Vagina (tissue), 2 donors: ENCODE measurements at regions not wholly inside any gene's neighbourhood (a gene's known extent, or its start where the extent isn't known, plus 50 kb on each side); places are given as distances from the start of the nearest gene placed in this dataset.

Experiments used
- CTCF ChIP-seq, 3 experiments: fragments of 450-650 bp in 2 of 3; fragments of 200-600 bp in 1 of 3; sonication (generic) in 1 of 3; IDR thresholded peaks; one replicate each; pipeline ENCODE4 v1.5.1; 2017 to 2019; ENCODE audit warnings: antibody characterized with exemption in 3 of 3, mild to moderate bottlenecking in 2 of 3, moderate library complexity in 2 of 3
- POLR2A ChIP-seq, 2 donors: fragments of 450-650 bp; IDR thresholded peaks; one replicate each; pipeline ENCODE4 v1.6.1; 2017; ENCODE audit warnings: antibody characterized with exemption in 2 of 2, mild to moderate bottlenecking in 2 of 2, moderate library complexity in 2 of 2
- POLR2AphosphoS5 ChIP-seq, 2 donors: sonication (generic); formaldehyde crosslinking; IDR thresholded peaks; one replicate each; pipeline ENCODE4 v1.9.0; 2017; ENCODE audit warnings: antibody characterized with exemption in 2 of 2, mild to moderate bottlenecking in 2 of 2, low read depth in 1 of 2; ENCODE audit not compliant: insufficient read depth in 1 of 2

DNA sequence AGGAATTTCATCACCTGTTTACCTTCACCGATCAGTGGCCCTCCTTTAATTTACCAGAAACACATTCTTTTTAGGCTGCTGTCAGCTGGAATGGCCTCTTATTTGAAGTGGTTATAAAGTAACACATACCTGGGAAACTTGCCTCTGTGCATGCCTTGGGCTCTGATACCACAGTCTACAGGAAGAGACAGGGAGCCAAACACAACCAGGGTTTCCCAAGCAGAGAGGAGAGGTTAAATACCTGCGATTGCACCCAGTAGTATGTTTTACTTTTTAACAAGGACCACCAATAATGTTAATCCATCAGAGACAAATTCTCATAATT is 444.0 kb upstream of the SGCG start:
- no peak for TF ChIP-seq CTCF (IDR thresholded peaks at IDR 0.05)
- TF ChIP-seq POLR2AphosphoS5 (IDR thresholded peaks at IDR 0.05; ENCODE audit: insufficient read depth in 1 of 2, low read depth in 1 of 2): no peak
- TF ChIP-seq POLR2A (IDR thresholded peaks at IDR 0.05): no peak
